GM21526 (cell line): ENCODE measurements at regions not wholly inside any gene's neighbourhood (a gene's known extent, or its start where the extent isn't known, plus 50 kb on each side); places are given as distances from the start of the nearest gene placed in this dataset.
A peak's percentile ranks its signal among the peaks of the same experiment; 100 is the strongest.
"Not testable (repeated sequence)": the region's sequence is repeated elsewhere in the genome, so short reads cannot be mapped to it uniquely, and the experiment has no call there.

Experiments
- ATAC-seq: cut with Tn5 transposase; IDR thresholded peaks from one replicate; pipeline ENCODE4 v1.9.1; 2021; ENCODE audit warnings: moderate library complexity; ENCODE audit not compliant: unreplicated experiment, low FRiP score

DNA sequence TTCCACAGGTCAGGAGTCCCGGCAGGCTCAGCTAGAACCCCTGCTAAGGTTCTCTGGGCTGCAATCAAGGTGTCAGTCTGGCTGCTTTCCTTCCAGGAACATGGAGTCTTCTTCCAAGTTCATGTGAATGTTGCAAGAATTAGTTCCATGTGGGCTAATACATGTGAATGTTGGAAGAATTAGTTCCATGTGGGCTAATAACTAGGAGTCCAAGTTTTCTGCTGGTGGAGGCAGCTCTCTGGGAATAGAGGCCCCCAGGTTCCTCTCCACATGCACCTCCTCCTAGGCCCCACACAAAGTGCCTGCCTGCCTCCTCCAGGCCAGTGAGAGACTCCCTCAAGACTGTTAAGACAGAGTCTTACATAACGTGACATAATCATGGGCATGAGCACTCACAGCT, 140.8 kb upstream of the SLC35G4 start:
- no peak for ATAC-seq

DNA sequence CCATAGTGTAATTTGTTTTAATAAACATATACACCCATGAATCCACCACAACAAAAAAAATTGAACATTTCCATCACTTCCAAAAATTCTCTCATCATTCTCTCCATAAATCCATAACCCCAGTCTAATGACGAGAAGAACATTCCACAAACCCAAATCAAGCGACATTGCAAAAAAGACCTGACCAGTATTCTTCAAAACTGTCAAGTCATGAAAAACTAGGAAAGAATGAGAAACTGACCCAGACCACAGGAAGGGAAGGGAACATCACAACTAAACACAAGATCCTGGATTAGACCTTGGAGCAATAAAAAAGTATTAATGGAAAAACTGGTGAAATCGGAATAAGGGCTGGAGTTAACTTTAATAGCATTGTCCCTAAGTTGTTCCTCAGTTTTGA, 141.3 kb upstream of the SLC35G4 start:
- no peak for ATAC-seq

DNA sequence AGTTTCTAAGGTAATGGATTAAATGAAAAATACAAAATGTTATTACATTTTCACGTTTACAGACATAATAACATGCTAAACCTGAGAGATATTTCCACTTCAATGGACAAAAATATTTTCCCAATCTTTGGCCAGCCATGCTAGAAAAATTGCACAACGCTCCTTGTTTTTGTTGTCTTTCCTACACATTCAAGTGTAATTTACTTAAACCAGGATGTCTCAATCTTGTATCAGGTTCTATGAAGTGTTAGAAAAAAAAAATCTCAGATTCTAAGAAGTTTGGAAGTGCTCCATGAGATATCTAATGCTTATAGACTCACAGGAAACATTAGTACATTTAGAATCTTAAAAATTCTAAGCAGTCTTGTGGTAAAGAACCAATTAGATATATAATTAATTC, 141.8 kb upstream of the SLC35G4 start:
- no peak for ATAC-seq

- no peak for ATAC-seq
Observed at GRCh38 chr18:11464129-11464528, 145.3 kb upstream of the SLC35G4 start.

- ATAC-seq, result no peak
Observed at GRCh38 chr18:11458447-11458846, 150.9 kb upstream of the SLC35G4 start.

GRCh38 chr18:11457853-11458252, 151.5 kb upstream of the SLC35G4 start:
- ATAC-seq, result not testable (repeated sequence)

DNA sequence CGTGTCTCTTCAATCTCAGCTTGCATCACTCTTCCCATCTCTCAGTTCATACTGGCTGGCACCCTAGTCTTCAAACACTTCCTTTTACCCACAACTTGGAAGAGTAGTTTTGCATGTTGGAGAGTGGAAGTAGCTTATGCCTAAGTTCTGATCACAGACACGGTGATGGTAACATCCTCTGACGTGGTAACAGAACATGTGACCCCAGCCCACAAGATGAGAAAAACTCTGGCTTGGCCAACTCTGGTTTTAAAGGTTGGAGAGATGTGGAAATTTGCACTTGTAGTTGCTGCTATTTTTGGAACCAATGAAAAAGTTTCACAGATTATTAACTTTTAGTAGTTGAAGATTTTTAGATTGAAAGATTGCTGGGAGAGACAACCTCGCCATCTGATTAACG, 155.4 kb upstream of the SLC35G4 start:
- ATAC-seq, result no peak

DNA sequence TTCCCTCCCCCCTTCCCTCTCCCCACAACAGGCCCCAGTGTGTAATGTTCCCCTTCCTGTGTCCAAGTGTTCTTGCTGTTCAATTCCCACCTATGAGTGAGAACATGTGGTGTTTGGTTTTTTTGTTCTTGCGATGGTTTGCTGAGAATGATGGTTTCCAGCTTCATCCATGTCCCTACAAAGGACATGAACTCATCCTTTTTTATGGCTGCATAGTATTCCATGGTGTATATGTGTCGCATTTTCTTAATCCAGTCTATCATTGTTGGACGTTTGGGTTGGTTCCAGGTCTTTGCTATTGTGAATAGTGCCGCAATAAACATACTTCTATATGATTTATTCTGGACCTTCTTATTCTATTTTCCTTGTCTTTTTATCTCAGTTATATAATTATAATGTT, 165.2 kb upstream of the SLC35G4 start:
- ATAC-seq, result not testable (repeated sequence)

DNA sequence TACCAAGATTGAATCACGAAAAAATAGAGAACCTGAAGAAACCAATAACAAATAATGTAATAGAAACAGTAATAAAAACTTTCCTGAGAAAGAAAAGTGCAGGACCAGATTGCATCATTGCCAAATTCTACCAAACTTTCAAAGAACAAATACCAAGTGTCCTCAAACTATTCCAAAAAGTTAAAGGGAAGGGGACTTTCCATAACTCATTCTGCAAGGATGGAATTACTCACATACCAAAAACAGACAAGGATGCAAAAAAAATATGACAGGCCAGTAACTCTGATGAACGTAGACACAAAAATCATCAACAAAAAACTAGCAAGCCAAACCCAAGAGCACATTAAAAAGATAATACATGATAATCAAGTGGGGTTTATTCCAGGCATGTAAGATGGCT, 172.3 kb upstream of the SLC35G4 start:
- no peak for ATAC-seq

DNA sequence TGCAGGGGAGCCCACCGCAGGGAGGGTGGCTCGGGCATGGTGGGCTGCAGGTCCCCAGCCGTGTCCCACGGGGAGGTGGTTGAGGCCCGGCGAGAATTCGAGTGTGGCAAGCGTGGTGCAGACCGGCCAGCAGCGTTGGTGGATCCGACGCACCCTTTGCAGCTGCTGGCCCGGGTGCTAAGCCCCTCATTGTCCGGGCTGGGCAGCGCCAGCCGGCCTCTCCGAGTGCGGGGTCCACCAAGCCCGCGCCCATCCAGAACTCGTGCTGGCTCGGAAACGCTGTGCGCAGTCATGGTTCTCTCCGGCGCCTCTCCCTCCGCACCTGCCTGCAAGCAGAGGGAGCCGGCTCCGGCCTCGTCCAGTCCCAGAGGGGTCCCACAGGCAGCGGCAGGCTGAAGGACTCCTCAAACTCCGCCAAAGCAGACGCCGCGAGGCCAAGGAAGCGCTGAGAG, 177.0 kb upstream of the SLC35G4 start:
- ATAC-seq, result no peak

DNA sequence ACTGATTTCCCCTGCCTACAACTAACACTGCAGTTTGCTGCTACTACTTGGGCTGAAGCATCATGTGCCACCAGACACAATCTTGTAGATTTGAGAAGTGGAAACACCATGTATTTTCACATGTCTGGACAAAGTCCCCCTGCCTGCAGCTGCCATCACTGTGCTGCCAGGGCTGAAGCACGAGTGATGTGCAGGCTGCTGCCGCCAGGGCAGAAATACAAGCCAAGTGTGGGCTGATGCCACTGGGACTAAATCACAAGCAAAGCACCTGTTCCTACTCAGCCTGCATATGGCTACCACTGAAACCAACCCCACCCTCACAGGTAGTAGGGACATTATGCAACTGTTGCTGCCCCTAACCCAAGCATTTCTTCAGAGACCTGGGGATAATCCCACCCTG, 179.5 kb upstream of the SLC35G4 start:
- no peak for ATAC-seq

- ATAC-seq, result no peak
Observed at GRCh38 chr18:11425211-11425610, 184.2 kb upstream of the SLC35G4 start.

- ATAC-seq, result peak; percentile 59
Observed at GRCh38 chr18:11419338-11419737, 190.1 kb upstream of the SLC35G4 start.

DNA sequence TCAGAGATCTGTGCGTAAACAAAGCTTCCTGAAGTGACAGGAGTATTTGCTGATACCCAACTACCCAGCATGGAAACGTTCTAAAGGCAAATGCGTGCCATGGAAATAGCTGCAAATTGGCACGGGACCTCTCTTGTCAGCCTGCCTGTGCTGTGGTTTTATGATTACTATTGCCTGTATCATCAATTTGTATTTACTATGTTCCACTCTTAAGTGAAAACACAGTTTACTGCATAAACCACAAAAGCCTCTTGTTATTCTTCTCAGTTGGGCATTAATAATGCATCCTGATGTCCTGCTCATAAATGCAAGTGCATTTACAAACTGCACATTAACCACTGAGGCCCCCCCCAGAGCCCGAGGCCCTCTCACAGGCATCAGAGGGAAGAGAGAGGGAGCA, 196.6 kb upstream of the SLC35G4 start:
- no peak for ATAC-seq

GRCh38 chr18:11411048-11411447, 198.3 kb upstream of the SLC35G4 start:
- ATAC-seq, result no peak

DNA sequence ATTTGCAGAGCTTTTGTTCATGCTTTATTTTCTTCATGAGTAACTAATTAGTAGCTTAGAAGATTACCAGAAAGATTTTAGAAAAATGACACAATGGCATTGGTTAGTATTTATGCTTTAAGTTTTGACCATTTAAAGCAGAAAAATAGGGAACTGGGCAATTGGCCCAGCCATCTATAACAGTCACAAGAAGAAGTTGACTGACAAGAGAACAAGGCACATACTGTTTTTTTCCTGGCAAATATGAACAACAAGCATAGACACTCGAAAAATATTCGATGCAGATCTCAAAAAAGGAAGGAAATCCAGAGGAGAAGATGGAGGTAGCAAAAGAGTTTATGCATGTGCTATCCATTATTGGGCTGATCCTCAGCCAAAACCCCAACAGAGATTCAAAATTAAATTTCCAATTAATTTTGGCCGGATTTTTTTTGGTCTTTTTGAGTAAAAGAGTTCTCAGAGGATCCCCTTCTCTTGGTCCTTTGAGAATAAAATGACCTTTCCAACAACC, 200.8 kb upstream of the SLC35G4 start:
- ATAC-seq, result no peak

DNA sequence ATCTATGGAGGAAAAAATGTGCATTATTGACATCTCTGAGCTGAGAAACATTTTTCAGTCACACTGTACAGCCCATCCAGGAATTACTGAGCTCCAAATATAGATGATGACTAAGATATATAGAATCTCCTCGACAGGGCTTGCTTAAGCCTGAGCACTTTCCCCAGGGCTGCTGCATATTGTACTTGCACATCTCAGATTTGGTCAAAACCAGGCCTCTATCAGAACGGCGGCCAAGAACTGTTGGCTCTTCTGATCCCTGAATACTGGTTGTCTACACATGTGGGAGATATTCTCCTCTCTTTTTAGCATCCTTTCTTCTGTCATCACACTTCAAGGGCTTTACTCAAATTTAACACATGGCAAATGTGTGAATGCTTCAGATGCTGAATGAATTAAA, 201.5 kb upstream of the SLC35G4 start:
- ATAC-seq, result no peak

DNA sequence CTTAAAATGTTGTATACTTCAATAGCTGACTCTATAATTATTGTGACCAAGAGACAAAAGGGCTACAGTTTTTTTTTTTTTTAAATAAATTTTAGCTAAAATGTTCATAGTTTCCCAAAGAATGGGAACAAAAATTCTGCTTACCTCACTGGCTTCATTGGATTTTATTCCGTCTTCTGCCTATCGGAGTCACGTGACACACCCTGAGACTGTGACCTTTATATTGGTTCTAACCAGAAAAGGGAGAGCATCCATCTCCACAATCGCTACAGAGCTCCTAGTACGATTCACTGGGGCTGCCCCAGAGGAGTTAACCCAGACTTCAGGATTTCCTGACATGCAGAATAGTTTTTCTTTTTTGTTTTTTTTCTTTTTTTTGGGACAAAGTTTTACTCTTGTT, 203.6 kb upstream of the SLC35G4 start:
- no peak for ATAC-seq

DNA sequence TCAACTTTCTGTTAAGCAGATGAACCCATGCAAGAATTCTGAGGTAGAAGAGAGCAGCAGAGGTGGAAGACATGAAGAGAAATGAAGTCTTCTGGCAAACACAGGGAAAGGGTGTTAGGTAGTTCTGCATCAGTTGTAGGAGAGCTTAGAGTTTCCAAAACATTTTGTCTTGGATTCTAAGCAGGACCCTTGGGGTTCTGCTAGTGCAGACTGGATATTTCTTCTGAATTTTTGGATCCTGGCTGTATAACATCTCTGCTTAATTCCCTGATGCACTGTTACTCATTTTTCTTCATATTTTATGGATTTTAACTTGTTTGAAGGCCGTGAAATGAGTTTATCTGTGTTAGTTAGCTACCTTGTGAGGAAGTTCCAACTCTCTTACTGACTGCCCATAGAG, 208.7 kb upstream of the SLC35G4 start:
- ATAC-seq, result no peak

DNA sequence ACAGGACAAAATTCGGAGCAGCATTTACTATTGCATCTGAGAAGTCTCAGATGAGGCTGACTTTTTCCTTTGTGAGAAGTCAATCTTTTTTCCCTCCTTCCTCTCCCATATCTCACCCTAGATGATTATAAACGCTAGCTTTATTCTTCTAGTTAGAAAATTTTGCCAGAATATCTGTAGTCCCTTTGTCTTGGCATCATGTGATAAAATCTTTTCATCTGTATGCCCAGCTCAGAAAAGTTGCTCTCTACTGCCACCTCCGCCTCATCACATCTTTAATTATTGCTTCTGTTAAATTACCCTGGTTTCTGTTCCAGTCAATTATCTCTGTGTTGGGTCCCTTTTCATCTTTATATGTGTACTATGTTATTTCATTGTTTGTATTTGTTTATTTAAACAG, 210.8 kb upstream of the SLC35G4 start:
- no peak for ATAC-seq

GRCh38 chr18:11392980-11393885, 216.2 kb upstream of the SLC35G4 start:
- ATAC-seq, result no peak

DNA sequence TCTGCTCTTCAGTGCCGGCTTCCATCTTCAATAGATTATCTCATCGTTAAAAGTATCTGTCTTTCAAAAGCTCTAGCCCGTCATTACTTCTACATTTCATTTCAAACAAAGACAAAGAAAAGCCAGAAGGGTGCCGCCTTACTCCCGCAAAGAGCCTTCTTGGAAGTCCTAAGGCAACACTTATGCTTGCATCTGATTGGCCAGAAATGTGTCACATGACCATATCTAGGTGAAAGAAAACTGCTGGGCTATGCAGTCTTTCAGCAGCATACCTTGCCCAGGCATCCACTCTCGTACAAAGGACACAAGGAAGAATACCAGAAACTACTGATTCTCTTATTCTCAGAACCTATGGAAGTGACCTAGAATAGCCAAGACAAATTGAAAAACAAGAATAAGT, 217.1 kb upstream of the SLC35G4 start:
- ATAC-seq, result no peak
